ENCODE measurements at regions not wholly inside any gene's neighbourhood (a gene's known extent, or its start where the extent isn't known, plus 50 kb on each side); places are given as distances from the start of the nearest gene placed in this dataset.

DNA sequence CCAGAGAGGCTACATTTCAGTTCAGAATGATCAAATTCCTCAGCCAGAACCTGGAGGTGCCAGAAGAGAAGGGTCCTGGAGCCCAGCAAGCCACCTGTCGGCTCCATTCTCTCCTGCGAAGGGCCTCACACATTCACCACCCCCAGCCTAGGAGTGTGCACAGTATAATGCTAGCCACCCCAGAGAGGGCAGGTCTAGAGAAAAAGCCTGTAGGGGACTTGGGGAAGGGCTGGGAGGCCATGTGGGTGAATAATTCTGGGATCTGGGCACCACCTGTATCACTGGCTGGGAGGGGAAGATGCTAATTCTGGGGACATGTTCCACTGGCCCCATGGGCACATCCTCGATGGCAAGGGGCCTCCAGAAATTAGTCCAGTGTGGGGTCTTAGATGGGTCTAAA, 127.6 kb upstream of the HNMT start:
- TF ChIP-seq EP300 (IDR thresholded peaks at IDR 0.05; ENCODE audit: borderline replicate concordance in 1 of 2, low read depth in 1 of 2, low read length in 1 of 2) (no peak), GABPA (IDR thresholded peaks at IDR 0.05; ENCODE audit: low read depth) (no peak), EZH2phosphoT487 (IDR thresholded peaks at IDR 0.05; ENCODE audit: borderline replicate concordance, low read depth) (no peak), TCF12 (IDR thresholded peaks at IDR 0.05) (no peak), YY1 (IDR thresholded peaks at IDR 0.05; ENCODE audit: low read depth) (no peak)
- TF ChIP-seq, protein P1, sequence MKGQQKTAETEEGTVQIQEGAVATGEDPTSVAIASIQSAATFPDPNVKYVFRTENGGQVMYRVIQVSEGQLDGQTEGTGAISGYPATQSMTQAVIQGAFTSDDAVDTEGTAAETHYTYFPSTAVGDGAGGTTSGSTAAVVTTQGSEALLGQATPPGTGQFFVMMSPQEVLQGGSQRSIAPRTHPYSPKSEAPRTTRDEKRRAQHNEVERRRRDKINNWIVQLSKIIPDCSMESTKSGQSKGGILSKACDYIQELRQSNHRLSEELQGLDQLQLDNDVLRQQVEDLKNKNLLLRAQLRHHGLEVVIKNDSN (IDR thresholded peaks at IDR 0.05; ENCODE audit: borderline replicate concordance, low read depth): no peak
- TF ChIP-seq, protein P2, sequence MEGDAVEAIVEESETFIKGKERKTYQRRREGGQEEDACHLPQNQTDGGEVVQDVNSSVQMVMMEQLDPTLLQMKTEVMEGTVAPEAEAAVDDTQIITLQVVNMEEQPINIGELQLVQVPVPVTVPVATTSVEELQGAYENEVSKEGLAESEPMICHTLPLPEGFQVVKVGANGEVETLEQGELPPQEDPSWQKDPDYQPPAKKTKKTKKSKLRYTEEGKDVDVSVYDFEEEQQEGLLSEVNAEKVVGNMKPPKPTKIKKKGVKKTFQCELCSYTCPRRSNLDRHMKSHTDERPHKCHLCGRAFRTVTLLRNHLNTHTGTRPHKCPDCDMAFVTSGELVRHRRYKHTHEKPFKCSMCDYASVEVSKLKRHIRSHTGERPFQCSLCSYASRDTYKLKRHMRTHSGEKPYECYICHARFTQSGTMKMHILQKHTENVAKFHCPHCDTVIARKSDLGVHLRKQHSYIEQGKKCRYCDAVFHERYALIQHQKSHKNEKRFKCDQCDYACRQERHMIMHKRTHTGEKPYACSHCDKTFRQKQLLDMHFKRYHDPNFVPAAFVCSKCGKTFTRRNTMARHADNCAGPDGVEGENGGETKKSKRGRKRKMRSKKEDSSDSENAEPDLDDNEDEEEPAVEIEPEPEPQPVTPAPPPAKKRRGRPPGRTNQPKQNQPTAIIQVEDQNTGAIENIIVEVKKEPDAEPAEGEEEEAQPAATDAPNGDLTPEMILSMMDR (IDR thresholded peaks at IDR 0.05): no peak
